GM18868 (cell line): ENCODE measurements at regions not wholly inside any gene's neighbourhood (a gene's known extent, or its start where the extent isn't known, plus 50 kb on each side); places are given as distances from the start of the nearest gene placed in this dataset.

Experiments
- ATAC-seq: cut with Tn5 transposase; IDR thresholded peaks from one replicate; pipeline ENCODE4 v1.9.1; 2021; ENCODE audit warnings: mild to moderate bottlenecking, moderate library complexity; ENCODE audit not compliant: unreplicated experiment

- ATAC-seq: no peak
Measured at GRCh38 chr3:159441279-159441678, 547.4 kb upstream of the IL12A start.

- ATAC-seq: no peak
Measured at GRCh38 chr3:159443266-159443665, 545.4 kb upstream of the IL12A start.

DNA sequence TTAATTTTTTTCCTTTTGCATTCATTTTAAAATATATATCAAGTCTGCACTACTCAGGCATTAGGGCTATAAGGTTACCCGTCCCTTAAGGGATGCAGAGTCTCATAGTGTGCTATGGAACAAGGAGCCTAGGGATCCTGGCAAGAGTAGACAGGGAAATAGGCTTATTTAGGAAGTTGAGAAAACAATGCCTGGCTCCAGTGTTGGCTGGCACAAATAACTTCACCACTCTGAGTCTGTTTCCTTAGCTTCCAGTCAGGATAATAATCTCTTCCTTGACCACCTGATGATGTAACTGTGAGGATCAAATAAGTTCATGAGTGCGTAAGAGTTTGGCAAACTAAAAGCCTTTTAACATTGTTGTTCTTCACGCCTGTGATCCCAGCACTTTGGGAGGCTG, 540.8 kb upstream of the IL12A start:
- ATAC-seq: no peak

- ATAC-seq: no peak
Measured at GRCh38 chr3:159448902-159449301, 539.7 kb upstream of the IL12A start.

- no peak for ATAC-seq
Measured at GRCh38 chr3:159451067-159451466, 537.6 kb upstream of the IL12A start.

GRCh38 chr3:159451482-159451881, 537.2 kb upstream of the IL12A start:
- ATAC-seq: no peak

DNA sequence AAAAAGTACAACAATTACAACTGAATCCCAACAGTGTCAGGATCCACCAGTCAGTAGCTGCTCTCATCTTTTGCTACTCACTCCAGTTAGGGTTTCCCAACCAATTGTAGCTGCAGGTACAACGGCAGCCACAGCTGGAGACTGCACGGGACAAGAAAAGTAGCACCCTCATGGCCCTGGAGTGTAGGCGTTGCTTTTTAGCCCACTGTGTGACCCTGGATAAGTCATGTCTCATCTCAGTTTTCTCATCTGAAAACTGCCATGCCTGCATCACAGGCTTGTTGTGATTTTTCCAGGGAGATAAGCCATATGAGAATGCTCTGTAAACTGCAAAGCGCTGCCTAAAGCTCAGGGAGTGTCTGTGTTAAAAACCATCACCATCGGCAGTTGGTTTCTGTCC, 535.6 kb upstream of the IL12A start:
- ATAC-seq: no peak

GRCh38 chr3:159453945-159454344, 534.7 kb upstream of the IL12A start:
- ATAC-seq: no peak

- no peak for ATAC-seq
Measured at GRCh38 chr3:159455741-159456181, 532.9 kb upstream of the IL12A start.

DNA sequence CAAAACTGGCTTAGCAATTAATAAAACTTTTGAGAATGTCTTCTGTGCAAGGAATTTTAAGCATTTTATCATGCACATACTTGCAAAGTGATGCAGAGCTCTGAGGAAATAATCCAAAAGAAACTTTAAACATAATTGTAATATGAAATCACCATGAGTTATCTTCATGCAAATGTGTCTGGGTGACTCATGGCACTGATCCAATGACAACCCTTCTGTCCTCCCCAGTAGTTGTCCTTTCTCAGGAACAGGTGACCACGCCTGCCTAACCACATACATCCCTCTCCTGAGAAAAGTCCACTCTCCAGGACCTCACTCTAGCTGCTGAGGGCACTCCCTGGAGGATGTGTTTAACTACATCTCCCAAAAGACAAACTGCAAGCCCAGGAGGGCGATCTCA, 530.6 kb upstream of the IL12A start:
- ATAC-seq: no peak

DNA sequence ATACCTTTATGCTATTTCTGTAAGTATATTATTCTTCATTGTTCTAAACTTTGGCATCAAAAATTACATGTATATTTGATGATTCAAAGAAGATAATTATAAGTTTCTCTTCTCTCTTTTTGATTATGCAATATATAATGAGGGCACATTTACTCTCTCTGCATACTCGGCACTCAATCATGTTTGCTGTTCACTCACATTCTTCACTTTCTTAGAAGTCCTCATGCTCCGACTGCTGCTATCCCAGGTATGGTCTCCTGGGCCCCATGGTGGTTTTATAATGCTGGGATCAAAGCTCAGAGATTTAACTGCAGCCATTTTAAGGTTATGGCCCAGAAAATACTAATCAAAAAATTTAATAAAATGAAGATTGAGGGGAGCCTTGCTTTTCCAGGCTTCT, 529.7 kb upstream of the IL12A start:
- ATAC-seq: no peak

- ATAC-seq: no peak
Measured at GRCh38 chr3:159472611-159473010, 516.0 kb upstream of the IL12A start.

- no peak for ATAC-seq
Measured at GRCh38 chr3:159473206-159473605, 515.4 kb upstream of the IL12A start.

- ATAC-seq: no peak
Measured at GRCh38 chr3:159480046-159480445, 508.6 kb upstream of the IL12A start.

DNA sequence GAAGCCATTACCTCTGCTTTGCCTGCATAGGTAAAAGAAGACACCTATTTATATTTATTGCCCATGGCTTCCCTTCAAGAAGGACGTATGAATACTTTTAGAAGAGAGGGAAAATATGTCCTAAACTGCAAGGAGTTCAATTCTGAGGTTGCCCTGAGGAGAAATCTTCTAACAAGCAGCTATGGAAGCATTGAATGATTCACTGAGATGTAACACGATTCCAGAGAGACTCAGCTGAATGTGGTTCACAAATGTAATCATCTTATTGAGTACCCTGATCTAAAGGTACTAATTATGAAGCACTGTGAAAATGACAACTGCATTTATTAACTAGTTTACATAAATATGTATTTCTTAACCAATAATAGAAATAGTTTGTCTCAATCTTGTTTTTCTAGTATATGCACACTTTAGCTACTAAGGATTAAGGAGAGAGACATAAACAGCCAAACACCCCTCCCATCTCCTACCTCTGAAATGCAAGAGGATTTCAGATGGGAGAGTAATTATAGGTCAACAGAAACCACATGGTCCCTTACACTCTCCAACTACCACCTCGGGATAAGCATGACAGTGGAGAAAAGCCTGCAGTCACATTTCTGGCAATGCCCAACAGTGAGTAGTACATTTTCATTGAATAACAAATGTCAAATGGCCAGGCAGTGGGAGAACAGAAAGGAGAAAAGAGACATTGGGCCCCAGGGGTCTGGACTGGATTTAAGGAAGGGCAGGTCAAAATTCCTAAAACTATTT, 506.2 kb upstream of the IL12A start:
- no peak for ATAC-seq

- ATAC-seq: no peak
Measured at GRCh38 chr3:159482994-159483367, 505.7 kb upstream of the IL12A start.

- ATAC-seq: peak; percentile 54
Measured at GRCh38 chr3:159486580-159486979, 502.1 kb upstream of the IL12A start.

DNA sequence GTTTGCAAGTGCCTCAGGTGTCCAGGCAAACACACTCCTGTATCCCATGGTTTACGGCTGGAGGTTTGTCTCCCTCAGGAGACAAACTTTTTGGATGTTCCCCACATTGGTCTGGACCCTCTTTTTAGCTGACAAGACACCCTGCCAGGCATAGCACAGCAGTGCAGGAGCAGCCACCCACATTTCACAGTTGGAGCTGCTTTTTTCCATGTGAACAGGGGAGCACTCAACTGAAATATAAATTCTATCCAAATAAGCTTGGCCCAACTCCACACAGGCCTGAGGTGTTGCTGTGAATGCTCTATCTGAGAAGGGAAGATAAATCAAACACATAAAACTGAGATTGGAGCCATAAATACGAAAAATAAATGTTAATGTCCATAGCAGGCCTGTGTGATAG, 501.3 kb upstream of the IL12A start:
- ATAC-seq: no peak

- ATAC-seq: no peak
Measured at GRCh38 chr3:159488602-159489001, 500.0 kb upstream of the IL12A start.

DNA sequence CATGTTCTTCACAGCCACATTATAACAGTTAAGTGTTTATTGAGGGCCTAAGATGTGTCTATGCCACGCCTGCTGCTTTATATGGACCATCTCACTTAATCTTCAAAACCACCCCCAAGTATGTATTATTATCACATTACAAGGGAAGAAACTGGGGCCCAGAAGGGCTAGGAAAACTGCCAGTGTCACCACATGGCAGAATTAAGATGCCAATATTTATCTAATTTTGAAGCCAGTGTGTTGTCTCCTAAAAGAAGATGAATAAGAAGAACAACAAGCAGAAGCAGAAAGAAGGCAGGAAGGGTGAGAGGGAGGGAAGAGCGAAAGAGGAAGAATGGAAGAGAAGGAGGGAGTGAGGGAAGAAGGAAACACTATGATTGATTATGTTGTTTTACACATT, 491.3 kb upstream of the IL12A start:
- ATAC-seq: no peak

GRCh38 chr3:159499031-159499793, 489.4 kb upstream of the IL12A start:
- no peak for ATAC-seq

DNA sequence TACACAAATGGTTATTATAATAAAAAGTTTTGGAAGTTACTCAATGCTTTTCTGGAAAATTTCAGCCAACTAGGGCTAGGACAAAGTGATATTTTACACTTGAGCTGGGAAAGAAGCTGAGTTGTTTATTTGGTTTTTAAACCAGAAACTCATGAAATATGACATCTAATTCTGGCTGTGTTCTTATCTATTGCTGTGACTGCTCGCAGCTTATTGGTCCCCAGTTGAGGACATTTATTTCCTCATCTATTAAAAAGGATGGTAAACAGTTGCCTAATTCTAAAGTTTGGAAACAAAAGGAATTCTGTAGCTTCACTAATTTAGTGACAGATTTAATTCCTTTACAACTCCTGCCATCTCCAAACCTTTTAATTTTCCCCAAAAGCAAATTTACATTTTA, 487.6 kb upstream of the IL12A start:
- ATAC-seq: no peak
